ENCODE measurements at regions not wholly inside any gene's neighbourhood (a gene's known extent, or its start where the extent isn't known, plus 50 kb on each side); places are given as distances from the start of the nearest gene placed in this dataset.

DNA sequence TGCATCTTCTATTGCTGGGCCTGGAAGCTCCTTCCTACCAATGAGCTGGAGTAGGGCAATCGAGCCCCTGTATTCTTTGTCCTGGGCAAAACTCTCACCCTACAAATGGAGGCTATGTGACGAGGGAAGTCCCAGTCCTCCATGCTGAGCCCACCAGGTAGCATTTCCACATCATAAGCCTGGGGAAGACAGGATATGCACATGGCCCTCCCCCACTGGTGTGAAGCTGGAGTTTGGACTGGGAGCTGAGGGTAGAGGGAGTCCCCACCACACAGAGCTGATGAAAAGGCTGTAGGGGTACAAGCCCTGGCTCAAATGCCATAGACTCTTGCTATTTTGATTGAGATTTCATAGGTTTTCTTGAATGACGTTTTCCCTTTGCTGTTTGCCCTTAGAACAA, 99.5 kb upstream of the FOXC1 start:
- no peak overlapping the region for H3K14ac ChIP-seq (ENCODE audit: insufficient read depth, low read length)
- no peaks in the 10 kb centered on the region for H3K23me2 ChIP-seq (ENCODE audit: insufficient read length, low read depth, low read length, poor library complexity, severe bottlenecking)
- no peak for DNase-seq
- H3K27ac ChIP-seq (ENCODE audit: insufficient read length, low read depth, low read length): no peak overlapping the region
- H3K56ac ChIP-seq (ENCODE audit: insufficient read length, low read depth, low read length): no peak overlapping the region
- no peak overlapping the region for H2AK5ac ChIP-seq (ENCODE audit: insufficient read length, low read length)
- H3K18ac ChIP-seq (ENCODE audit: insufficient read length, low read depth, low read length): no peak overlapping the region
- peaks cover 2% of the 10 kb centered on the region; the same call in 1 of the 2 replicates for H3K4me1 ChIP-seq (ENCODE audit: insufficient read depth, low read length)
- no peaks in the 10 kb centered on the region for H4K20me1 ChIP-seq (ENCODE audit: control insufficient read depth, insufficient read depth, insufficient read length)
- no peaks in the 10 kb centered on the region for H3K9me3 ChIP-seq (ENCODE audit: control insufficient read depth, low read depth, low read length)
- Mint-ChIP-seq H3K9me3 (0 out of 5 replicates have a peak, but pooled peaks cover 2 to 4% of the 10 kb centered on the region in 2 experiments), H3K4me3 (no peak overlapping the region), H3K4me1 (peaks cover 18 to 20% of the 10 kb centered on the region in 2 experiments), H3K27me3 (ENCODE audit: low read depth) (peaks cover 13% of the 10 kb centered on the region), H3K27ac (no peak overlapping the region), H3K36me3 (ENCODE audit: insufficient read depth in 1 of 3, low read depth in 3 of 3) (no peaks in the 10 kb centered on the region)
- H3K27me3 ChIP-seq (ENCODE audit: insufficient read depth, low read length): no peaks in the 10 kb centered on the region
- no peak overlapping the region for H2BK120ac ChIP-seq (ENCODE audit: low read depth, low read length, poor library complexity, severe bottlenecking)
- no peak overlapping the region for H3K4ac ChIP-seq (ENCODE audit: low read depth, low read length)
- H4K8ac ChIP-seq (replicated peaks; ENCODE audit: insufficient read length, low read depth, low read length): no peak overlapping the region
- H2BK15ac ChIP-seq (ENCODE audit: low read depth, low read length): no peak overlapping the region
- no peak overlapping the region for H2BK20ac ChIP-seq (ENCODE audit: low read depth, low read length, poor library complexity, severe bottlenecking)
- H4K5ac ChIP-seq (ENCODE audit: insufficient read length, low read depth, low read length): no peak overlapping the region
- no peak overlapping the region for H3K9ac ChIP-seq (ENCODE audit: extremely low read depth, insufficient read length, low read length)
- TF ChIP-seq, protein P1, sequence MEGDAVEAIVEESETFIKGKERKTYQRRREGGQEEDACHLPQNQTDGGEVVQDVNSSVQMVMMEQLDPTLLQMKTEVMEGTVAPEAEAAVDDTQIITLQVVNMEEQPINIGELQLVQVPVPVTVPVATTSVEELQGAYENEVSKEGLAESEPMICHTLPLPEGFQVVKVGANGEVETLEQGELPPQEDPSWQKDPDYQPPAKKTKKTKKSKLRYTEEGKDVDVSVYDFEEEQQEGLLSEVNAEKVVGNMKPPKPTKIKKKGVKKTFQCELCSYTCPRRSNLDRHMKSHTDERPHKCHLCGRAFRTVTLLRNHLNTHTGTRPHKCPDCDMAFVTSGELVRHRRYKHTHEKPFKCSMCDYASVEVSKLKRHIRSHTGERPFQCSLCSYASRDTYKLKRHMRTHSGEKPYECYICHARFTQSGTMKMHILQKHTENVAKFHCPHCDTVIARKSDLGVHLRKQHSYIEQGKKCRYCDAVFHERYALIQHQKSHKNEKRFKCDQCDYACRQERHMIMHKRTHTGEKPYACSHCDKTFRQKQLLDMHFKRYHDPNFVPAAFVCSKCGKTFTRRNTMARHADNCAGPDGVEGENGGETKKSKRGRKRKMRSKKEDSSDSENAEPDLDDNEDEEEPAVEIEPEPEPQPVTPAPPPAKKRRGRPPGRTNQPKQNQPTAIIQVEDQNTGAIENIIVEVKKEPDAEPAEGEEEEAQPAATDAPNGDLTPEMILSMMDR (conservative IDR thresholded peaks at IDR 0.05): no peak
- H3K79me2 ChIP-seq (ENCODE audit: insufficient read depth, low read length): no peaks in the 10 kb centered on the region
- H2BK5ac ChIP-seq (ENCODE audit: insufficient read length, low read length): no peak overlapping the region
- no peak overlapping the region for H2AFZ ChIP-seq (ENCODE audit: low read length)
- H4K91ac ChIP-seq (ENCODE audit: insufficient read length, low read depth, low read length): no peak overlapping the region
- no peak overlapping the region for H3T11ph ChIP-seq (ENCODE audit: low read length)
- H3K23ac ChIP-seq (ENCODE audit: insufficient read length, low read depth, low read length): no peak overlapping the region
- WGBS (ENCODE audit: extremely low coverage, insufficient read length, low lambda C conversion rate): no CpG with 5 or more reads among the region's 3 CpGs
- no peaks in the 10 kb centered on the region for H3K79me1 ChIP-seq (ENCODE audit: insufficient read depth, low read depth, low read length, poor library complexity, severe bottlenecking)
- H2BK12ac ChIP-seq (ENCODE audit: insufficient read length, low read depth, low read length): no peak overlapping the region
- H3K4me2 ChIP-seq (ENCODE audit: insufficient read depth, insufficient read length, low read length): no peak overlapping the region

Measured in H9 (cell line).